Naive thymus-derived CD8-positive, alpha-beta T cell (primary cell): ENCODE measurements at regions not wholly inside any gene's neighbourhood (a gene's known extent, or its start where the extent isn't known, plus 50 kb on each side); places are given as distances from the start of the nearest gene placed in this dataset.

Experiments
- ATAC-seq, 2 donors: fragments of 150-1000 bp; cut with Tn5 transposase in 1 of 2; sonication (Bioruptor Pico), chemical (Tn5 transposase) in 1 of 2; 1 replicate in 1 of 2; 2 replicates in 1 of 2; pipeline ENCODE4 v1.10.0; 2021; ENCODE audit warnings: mild to moderate bottlenecking in 2 of 2, moderate library complexity in 2 of 2
- POLR2A ChIA-PET: fragments of 350-600 bp; sonication (Branson Sonifier 250); formaldehyde crosslinking; loops from one replicate; lab custom pipeline; 2021; ENCODE audit warnings: antibody characterized with exemption; lab: Charles Lee
- DNase-seq, 10 donors: peaks; one replicate each; pipeline versions ENCODE4 v3.0.0 to v3.0.0-alpha.2; 2020 to 2022
- H3K27ac Mint-ChIP-seq, 10 donors: one replicate each; pipeline ENCODE4 v1.8.0; 2020 to 2022; ENCODE audit warnings: mild to moderate bottlenecking in 10 of 10, mixed read lengths in 10 of 10, moderate library complexity in 4 of 10, inconsistent platforms in 1 of 10
- H3K27me3 Mint-ChIP-seq, 5 donors: one replicate each; pipeline ENCODE4 v1.8.0; 2021 to 2022; ENCODE audit warnings: mixed read lengths in 5 of 5
- H3K36me3 Mint-ChIP-seq, 3 donors: one replicate each; pipeline ENCODE4 v1.8.0; 2020 to 2022; ENCODE audit warnings: mixed read lengths in 3 of 3, mild to moderate bottlenecking in 2 of 3, inconsistent platforms in 1 of 3
- H3K4me1 Mint-ChIP-seq, 4 donors: one replicate each; pipeline ENCODE4 v1.8.0; 2021 to 2022; ENCODE audit warnings: mixed read lengths in 4 of 4
- H3K4me3 Mint-ChIP-seq, 10 donors: one replicate each; pipeline ENCODE4 v1.8.0; 2020 to 2022; ENCODE audit warnings: mild to moderate bottlenecking in 10 of 10, mixed read lengths in 10 of 10, moderate library complexity in 6 of 10, inconsistent platforms in 1 of 10
- H3K9me3 Mint-ChIP-seq, 9 donors: one replicate each; pipeline ENCODE4 v1.8.0; 2020 to 2022; ENCODE audit warnings: mixed read lengths in 9 of 9, mild to moderate bottlenecking in 3 of 9, inconsistent platforms in 1 of 9, moderate library complexity in 1 of 9

DNA sequence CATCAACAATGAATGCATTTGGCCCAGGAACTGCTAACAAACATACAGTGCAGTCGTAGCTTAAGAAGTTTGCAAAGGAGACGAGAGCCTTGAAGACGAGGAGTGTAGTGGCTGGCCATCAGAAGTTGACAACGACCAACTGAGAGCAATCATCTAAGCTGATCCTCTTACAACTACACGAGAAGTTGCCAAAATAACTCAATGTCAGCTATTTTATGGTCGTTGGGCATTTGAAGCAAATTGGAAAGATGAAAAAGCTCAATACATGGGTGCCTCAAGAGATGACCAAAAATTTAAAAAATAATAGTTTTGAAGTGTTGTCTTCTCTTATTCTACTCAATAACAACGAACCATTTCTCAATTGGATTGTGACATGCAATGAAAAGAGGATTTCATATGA lies 757.7 kb upstream of the CHD1 start:
- no peaks in the 10 kb centered on the region for H3K4me1 Mint-ChIP-seq

DNA sequence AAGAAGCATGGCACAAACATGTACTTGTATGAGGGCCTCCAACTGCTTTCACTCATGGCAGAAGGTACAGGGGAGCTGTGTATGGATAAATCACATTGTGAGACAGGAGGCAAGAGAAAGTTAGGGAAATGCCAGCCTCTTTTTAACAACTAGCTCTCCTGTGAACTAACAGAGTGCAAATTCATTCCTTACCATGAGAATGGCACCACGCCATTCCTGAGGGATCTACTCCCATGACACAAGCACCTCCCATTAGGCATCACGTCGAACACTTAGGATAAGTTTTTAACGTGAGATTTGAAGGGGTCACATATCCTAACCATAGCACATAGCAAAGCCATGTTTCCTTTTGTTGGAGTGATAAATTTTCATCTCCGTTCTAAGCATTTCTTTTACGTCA lies 747.2 kb upstream of the CHD1 start:
- POLR2A ChIA-PET: no interaction called here
- H3K9me3 Mint-ChIP-seq: peaks cover 0 to 20% (median 2%) of the 10 kb centered on the region in 9 donors
- no peaks in the 10 kb centered on the region for H3K36me3 Mint-ChIP-seq
- no peaks in the 10 kb centered on the region for H3K27me3 Mint-ChIP-seq
- ATAC-seq (no peak), DNase-seq (no peak)
- no peak overlapping the region for H3K4me3 Mint-ChIP-seq
- H3K4me1 Mint-ChIP-seq: no peaks in the 10 kb centered on the region
- no peak overlapping the region for H3K27ac Mint-ChIP-seq

More for the DNA sequence above, 757.7 kb upstream of the CHD1 start:
- Mint-ChIP-seq H3K9me3 (peaks cover 0 to 17% (median 3%) of the 10 kb centered on the region in 9 donors), H3K36me3 (no peaks in the 10 kb centered on the region), H3K27ac (no peak overlapping the region), H3K27me3 (no peaks in the 10 kb centered on the region), H3K4me3 (no peak overlapping the region)
- no peak for ATAC-seq
- POLR2A ChIA-PET: no interaction called here
- no peak for DNase-seq

DNA sequence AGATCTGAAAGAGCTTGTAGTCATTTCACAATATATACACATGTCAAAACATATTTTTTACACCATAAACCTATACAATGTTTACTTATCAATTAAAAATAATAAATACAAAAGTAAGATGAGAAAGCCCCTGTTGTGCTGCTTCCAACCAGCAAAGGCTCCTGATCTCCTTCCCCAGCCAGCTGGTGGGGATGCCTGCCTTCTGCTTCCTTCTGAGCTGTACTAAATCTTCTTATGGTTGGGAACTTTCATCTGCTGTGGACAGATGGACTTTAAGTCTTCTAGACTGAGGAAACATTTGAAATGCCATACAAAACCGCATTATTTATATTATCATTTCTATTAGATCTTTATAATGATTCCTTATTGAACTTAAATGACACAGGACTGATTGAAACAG lies 745.3 kb upstream of the CHD1 start:
- ATAC-seq (no peak), DNase-seq (no peak)
- POLR2A ChIA-PET: no interaction called here

DNA sequence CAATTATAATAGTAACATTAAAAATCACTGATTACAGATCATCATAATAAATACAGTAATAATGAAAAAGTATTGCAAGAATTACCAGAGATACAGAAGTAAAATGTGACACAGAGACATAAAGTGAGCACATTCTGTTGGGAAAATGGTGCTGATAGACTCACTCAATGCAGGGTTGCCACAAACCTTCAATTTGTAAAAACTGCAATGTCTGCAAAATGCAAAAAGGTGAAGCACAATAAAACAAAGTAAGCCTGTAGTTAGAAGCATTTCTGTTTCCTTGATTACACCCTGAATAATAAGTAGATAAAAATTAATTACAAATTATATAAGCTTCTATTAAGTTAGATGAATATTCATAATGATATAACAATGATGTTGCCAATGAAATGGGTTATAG lies 736.2 kb upstream of the CHD1 start:
- no peak for DNase-seq
- no peaks in the 10 kb centered on the region for H3K4me1 Mint-ChIP-seq
- peaks cover 0 to 18% (median 2%) of the 10 kb centered on the region in 9 donors for H3K9me3 Mint-ChIP-seq

More for the DNA sequence above, 745.3 kb upstream of the CHD1 start:
- no peak overlapping the region for H3K27ac Mint-ChIP-seq
- H3K36me3 Mint-ChIP-seq: no peaks in the 10 kb centered on the region
- H3K9me3 Mint-ChIP-seq: peaks cover 0 to 7% (median 0%) of the 10 kb centered on the region in 9 donors
- no peaks in the 10 kb centered on the region for H3K4me1 Mint-ChIP-seq
- no peak overlapping the region for H3K4me3 Mint-ChIP-seq
- H3K27me3 Mint-ChIP-seq: no peaks in the 10 kb centered on the region

DNA sequence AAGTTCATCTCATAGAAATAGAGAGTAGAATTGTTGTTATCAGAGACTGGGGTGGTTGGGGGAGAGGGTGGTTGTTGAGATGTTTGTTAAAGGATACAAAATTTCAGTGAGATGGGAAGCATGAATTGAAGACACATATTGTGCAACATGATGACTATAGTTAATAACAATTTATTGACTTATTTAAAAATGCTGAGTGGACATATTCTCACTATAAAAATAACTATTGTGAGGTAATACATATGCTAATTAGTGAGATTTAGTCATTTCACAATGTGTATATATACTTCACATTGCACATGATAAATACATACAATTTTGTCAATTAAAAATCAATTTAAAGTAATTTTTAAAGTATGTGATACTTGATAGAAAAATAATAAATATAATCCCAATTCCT lies 722.5 kb upstream of the CHD1 start:
- POLR2A ChIA-PET: no interaction called here
- Mint-ChIP-seq H3K36me3 (no peaks in the 10 kb centered on the region), H3K27ac (no peak overlapping the region), H3K27me3 (no peaks in the 10 kb centered on the region), H3K4me3 (no peak overlapping the region), H3K4me1 (no peaks in the 10 kb centered on the region), H3K9me3 (peaks cover 0 to 18% (median 1%) of the 10 kb centered on the region in 9 donors)
- ATAC-seq (no peak), DNase-seq (no peak)

More for the DNA sequence above, 736.2 kb upstream of the CHD1 start:
- POLR2A ChIA-PET: no interaction called here
- H3K27ac Mint-ChIP-seq: no peak overlapping the region
- H3K27me3 Mint-ChIP-seq: no peaks in the 10 kb centered on the region
- ATAC-seq: no peak
- no peak overlapping the region for H3K4me3 Mint-ChIP-seq
- H3K36me3 Mint-ChIP-seq: no peaks in the 10 kb centered on the region

DNA sequence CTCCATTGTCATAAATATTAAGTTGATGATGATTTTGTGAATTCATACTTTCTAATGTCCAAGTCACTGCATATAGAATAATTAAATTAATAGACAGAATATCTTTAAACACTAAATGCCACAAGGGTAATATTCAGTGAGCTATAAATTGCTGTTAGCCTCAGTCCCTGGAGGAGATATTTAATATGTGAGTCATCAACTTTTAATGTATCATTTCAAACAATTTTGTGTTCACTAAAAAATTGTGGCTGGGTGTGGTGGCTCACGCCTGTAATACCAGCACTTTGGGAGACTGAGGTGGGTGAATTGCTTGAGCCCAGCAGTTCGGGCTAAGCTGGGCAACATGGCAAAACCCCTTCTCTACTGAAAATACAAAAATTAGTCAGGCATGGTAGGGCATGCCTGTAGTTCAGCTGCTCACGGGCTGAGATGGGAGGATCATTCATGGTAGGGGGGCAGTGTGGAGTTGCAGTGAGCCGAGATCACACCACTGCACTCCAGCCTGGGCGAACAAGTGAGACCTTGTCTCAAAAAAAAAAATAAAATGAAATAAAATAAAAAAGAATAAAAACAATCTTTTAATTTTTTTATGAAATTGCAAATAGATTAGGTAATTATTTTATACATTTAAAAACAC lies 717.3 kb upstream of the CHD1 start:
- no peaks in the 10 kb centered on the region for H3K4me1 Mint-ChIP-seq
- no peak overlapping the region for H3K27ac Mint-ChIP-seq
- POLR2A ChIA-PET: no interaction called here

DNA sequence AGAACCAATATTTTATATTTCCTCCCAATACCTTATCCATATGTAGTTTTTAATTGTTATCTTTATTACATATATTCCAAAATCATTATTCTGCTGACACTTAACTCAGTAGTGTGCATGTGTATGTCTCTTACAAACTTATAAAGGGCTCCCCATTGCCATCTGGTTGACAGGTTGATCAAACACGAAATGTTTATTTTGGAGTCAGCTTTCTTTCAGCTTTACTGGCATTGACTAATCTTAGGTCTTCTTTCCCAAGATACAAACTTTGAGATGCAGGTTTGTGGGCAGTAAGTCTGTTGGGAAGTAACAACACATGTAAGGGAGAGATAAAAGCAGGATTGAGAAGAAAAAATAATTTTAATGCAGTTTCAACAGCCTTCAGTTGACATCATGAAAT lies 716.0 kb upstream of the CHD1 start:
- Mint-ChIP-seq H3K27ac (no peak overlapping the region), H3K4me1 (no peaks in the 10 kb centered on the region), H3K9me3 (peaks cover 0 to 20% (median 3%) of the 10 kb centered on the region in 9 donors), H3K36me3 (no peaks in the 10 kb centered on the region), H3K27me3 (no peaks in the 10 kb centered on the region), H3K4me3 (no peak overlapping the region)
- no peak for DNase-seq
- POLR2A ChIA-PET: interaction anchor here (0.6 kb wide), 1 partner anchor 25 kb away, joined by 3 read pairs; no protein-coding TSS in a partner anchor
- ATAC-seq: no peak

More for the DNA sequence above, 717.3 kb upstream of the CHD1 start:
- Mint-ChIP-seq H3K4me3 (no peak overlapping the region), H3K27me3 (no peaks in the 10 kb centered on the region), H3K36me3 (no peaks in the 10 kb centered on the region), H3K9me3 (peaks cover 0 to 20% (median 3%) of the 10 kb centered on the region in 9 donors)
- DNase-seq (no peak), ATAC-seq (no peak)

DNA sequence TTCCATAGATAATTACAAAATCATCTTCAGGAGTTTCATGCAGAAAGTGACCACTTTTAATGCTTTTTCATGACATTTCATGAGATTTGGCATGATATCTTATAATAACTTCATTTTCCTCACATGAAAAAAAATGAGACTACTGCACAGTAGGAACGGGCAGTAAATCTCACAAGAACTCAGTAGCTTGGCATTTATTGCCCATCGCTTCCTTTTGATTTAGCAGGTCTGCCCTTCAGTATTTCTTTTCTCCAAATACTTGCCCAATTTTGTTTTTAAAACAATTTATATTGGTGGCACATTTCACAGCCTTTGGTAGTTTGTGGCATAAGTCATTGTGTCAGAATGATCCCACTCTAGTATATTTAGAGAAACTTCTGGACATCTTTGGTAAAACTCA lies 711.8 kb upstream of the CHD1 start:
- POLR2A ChIA-PET: no interaction called here
- no peak for DNase-seq
- H3K27me3 Mint-ChIP-seq: no peaks in the 10 kb centered on the region
- no peaks in the 10 kb centered on the region for H3K36me3 Mint-ChIP-seq
- H3K4me1 Mint-ChIP-seq: no peaks in the 10 kb centered on the region
- H3K4me3 Mint-ChIP-seq: no peak overlapping the region
- no peak overlapping the region for H3K27ac Mint-ChIP-seq
- ATAC-seq: no peak
- peaks cover 0 to 20% (median 3%) of the 10 kb centered on the region in 9 donors for H3K9me3 Mint-ChIP-seq

DNA sequence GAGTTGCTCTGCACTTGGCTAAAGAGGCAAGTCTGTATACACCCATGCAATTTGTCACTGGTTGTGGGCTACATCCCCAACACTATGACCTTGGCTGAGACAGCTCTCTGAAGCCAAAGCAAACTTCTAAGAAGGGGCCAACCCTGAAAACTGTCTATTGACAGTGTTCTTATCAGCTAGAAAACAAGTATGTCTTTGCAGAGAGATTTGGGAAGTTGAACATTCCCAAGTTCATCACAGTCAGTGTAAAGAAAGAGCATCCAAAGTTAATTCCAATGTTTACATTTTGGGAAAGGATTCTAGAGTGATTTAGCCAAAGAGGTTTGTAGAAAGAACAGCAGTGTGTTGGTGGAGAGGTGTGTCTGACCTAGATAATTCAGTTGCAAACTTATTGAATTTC lies 711.1 kb upstream of the CHD1 start:
- no peaks in the 10 kb centered on the region for H3K36me3 Mint-ChIP-seq
- no peak overlapping the region for H3K4me3 Mint-ChIP-seq
- no peak for DNase-seq
- H3K4me1 Mint-ChIP-seq: no peaks in the 10 kb centered on the region
- no peaks in the 10 kb centered on the region for H3K27me3 Mint-ChIP-seq
- POLR2A ChIA-PET: no interaction called here
- peaks cover 0 to 20% (median 3%) of the 10 kb centered on the region in 9 donors for H3K9me3 Mint-ChIP-seq
- ATAC-seq: no peak
- no peak overlapping the region for H3K27ac Mint-ChIP-seq

DNA sequence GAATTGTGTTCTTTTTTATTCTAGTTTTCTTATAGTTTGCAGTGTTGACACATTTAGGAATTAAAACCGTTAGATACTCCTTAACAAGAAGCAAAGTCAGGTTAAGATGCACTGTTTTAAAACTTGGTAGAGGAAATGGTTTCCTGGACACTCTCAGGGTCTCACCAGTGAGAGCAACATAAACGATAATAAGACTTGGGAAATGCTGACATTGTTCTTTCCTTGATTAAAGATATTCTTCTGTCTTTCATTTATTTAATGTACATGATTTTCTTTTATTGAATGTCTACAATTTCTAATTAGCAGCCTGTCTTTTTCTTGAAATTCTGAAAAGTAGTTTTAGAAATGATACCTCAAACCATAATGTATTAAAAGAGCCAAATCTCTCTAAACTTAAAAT lies 707.9 kb upstream of the CHD1 start:
- POLR2A ChIA-PET: no interaction called here
- Mint-ChIP-seq H3K4me3 (no peak overlapping the region), H3K36me3 (no peaks in the 10 kb centered on the region), H3K27me3 (no peaks in the 10 kb centered on the region), H3K4me1 (no peaks in the 10 kb centered on the region), H3K27ac (no peak overlapping the region), H3K9me3 (peaks cover 0 to 18% (median 2%) of the 10 kb centered on the region in 9 donors)
- DNase-seq: no peak
- no peak for ATAC-seq

DNA sequence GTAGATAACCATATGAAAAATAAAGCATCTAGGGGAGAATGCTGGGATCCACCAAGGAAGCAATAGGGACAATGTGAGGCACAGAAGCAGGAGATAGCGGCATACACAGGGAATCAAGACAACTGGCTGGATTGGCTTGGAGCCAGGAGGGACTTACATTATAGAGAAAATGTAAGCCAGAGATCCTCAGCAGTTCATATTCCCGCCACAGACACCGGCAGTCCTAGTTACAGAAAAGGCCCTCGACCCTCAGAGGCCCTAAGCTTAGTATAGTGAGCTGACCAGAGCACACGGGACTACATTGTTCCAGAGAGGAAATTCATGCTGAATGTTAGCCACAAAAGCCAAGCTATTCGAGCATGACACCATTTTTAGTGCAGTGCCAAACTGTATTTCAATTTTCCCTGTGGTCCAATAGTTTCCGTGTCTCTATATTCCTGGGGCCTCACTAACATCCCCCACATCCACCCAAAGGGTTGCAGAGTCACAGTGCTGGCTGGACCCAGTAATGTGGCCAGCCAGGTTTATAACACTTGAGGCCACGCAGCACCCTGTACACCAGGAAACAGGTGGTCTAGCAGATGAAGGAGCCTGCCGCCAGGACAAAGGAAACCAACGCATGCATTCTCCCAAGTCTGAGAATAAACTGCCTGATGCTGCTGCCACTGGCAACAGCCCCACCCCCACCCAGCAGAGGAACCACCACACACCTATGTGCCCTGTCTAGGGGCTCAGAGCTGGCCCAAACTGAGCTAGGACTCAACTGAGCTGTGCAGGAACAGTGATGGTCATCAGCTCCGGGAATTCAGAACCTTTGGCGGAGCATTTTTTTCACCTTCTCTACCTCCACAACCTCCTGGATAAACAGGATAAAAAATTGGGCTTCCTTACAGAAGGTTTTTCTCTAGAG lies 693.2 kb upstream of the CHD1 start:
- Mint-ChIP-seq H3K27ac (peak overlapping the region in 1 of 10 donors; percentile 71), H3K4me1 (no peaks in the 10 kb centered on the region), H3K9me3 (peaks cover 0 to 28% (median 13%) of the 10 kb centered on the region in 9 donors), H3K4me3 (no peak overlapping the region), H3K27me3 (no peaks in the 10 kb centered on the region), H3K36me3 (no peaks in the 10 kb centered on the region)
- POLR2A ChIA-PET: no interaction called here
- ATAC-seq (peak in 1 of 2 donors; percentile 29), DNase-seq (no peak)

DNA sequence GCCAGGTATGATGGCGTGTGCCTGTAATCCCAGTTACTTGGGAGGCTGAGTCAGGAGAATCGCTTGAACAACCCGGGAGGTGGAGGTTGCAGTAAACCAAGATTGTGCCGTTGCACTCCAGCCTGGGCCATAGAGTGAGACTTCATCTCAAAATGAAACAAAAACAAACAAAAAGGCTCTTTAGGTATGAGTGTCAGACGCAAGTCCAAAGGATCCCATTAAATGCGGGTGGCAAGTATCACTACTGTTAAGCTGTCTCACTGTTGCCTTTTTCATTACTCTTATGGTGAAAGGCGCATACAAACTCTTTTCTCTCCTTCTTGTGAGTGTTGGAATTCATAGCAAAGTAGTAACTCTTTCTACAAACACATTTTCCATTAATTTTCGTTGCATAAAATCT lies 688.5 kb upstream of the CHD1 start:
- Mint-ChIP-seq H3K4me3 (no peak overlapping the region), H3K27me3 (no peaks in the 10 kb centered on the region), H3K27ac (no peak overlapping the region), H3K36me3 (no peaks in the 10 kb centered on the region), H3K9me3 (peaks cover 0 to 15% (median 0%) of the 10 kb centered on the region in 9 donors), H3K4me1 (no peaks in the 10 kb centered on the region)
- ATAC-seq (no peak), DNase-seq (no peak)
- POLR2A ChIA-PET: no interaction called here

DNA sequence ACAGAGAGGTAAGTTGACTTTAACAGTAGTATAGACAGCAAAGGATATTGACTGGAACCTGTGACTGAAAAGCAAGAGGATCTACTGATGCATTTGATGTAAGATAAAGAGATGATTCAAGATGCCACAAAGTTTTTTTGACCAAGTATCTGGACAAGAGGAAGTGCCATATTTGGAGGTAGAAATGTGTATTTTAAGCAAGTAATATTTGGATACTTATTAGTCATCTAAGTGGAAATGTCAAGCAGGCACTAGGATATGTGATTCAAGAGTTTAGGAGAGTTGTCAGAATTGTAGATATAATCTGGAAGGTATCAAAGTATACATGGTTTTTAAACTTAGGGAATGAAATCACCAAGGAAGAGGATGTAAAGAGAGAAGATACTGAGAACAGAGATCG lies 686.1 kb upstream of the CHD1 start:
- no peak for DNase-seq
- H3K27me3 Mint-ChIP-seq: no peaks in the 10 kb centered on the region
- POLR2A ChIA-PET: no interaction called here
- no peak for ATAC-seq
- no peak overlapping the region for H3K4me3 Mint-ChIP-seq
- H3K36me3 Mint-ChIP-seq: no peaks in the 10 kb centered on the region
- no peak overlapping the region for H3K27ac Mint-ChIP-seq
- no peaks in the 10 kb centered on the region for H3K4me1 Mint-ChIP-seq
- H3K9me3 Mint-ChIP-seq: peaks cover 0 to 15% (median 0%) of the 10 kb centered on the region in 9 donors
